Tibial nerve (tissue), 4 donors: ENCODE measurements at regions not wholly inside any gene's neighbourhood (a gene's known extent, or its start where the extent isn't known, plus 50 kb on each side); places are given as distances from the start of the nearest gene placed in this dataset.

ENCODE experiments used
- DNase-seq, 2 donors: peaks; one replicate each; pipeline ENCODE4 v3.0.0-alpha.2; 2019; ENCODE audit warnings: low spot score in 2 of 2
- H3K27ac ChIP-seq, 4 donors: fragments of 200-600 bp; sonication (generic) in 3 of 4; one replicate each; pipeline ENCODE4 v1.5.1; 2017 to 2019; ENCODE audit warnings: mild to moderate bottlenecking in 1 of 4
- H3K27me3 ChIP-seq, 2 donors: fragments of 200-600 bp; sonication (generic) in 1 of 2; one replicate each; pipeline versions ENCODE4 v1.5.1 to v1.6.0; 2017 to 2019
- H3K36me3 ChIP-seq, 3 donors: fragments of 200-600 bp; sonication (generic); one replicate each; pipeline ENCODE4 v1.5.1; 2018 to 2019
- H3K4me1 ChIP-seq, 4 donors: fragments of 200-600 bp; sonication (generic) in 3 of 4; one replicate each; pipeline ENCODE4 v1.5.1; 2017 to 2019
- H3K4me3 ChIP-seq, 4 donors: fragments of 200-600 bp; sonication (generic) in 3 of 4; one replicate each; pipeline ENCODE4 v1.5.1; 2017 to 2019; ENCODE audit warnings: mild to moderate bottlenecking in 1 of 4, moderate library complexity in 1 of 4
- H3K9me3 ChIP-seq, 4 donors: fragments of 200-600 bp; sonication (generic) in 3 of 4; one replicate each; pipeline ENCODE4 v1.5.1; 2017 to 2019
- EP300 ChIP-seq, 2 donors: sonication (generic); formaldehyde crosslinking; IDR thresholded peaks; one replicate each; pipeline ENCODE4 v1.6.1; 2017; ENCODE audit warnings: antibody characterized with exemption in 2 of 2, mild to moderate bottlenecking in 1 of 2
- POLR2A ChIP-seq, 2 donors: fragments of 450-650 bp; IDR thresholded peaks; one replicate each; pipeline ENCODE4 v1.6.1; 2017; ENCODE audit warnings: antibody characterized with exemption in 2 of 2, mild to moderate bottlenecking in 2 of 2, moderate library complexity in 2 of 2
- WGBS, 2 donors: methylation state at CpG; one replicate each; pipeline ENCODE4 v1.1.5; 2018; 5-methylcytosine and 5-hydroxymethylcytosine counted together
- TF ChIP-seq, protein P1 (sequence below), 5 experiments: fragments of 200-600 bp in 3 of 5; fragments of 450-650 bp in 2 of 5; sonication (generic) in 3 of 5; IDR thresholded peaks; one replicate each; pipeline ENCODE4 v1.5.1; 2016 to 2019; ENCODE audit warnings: antibody characterized with exemption in 5 of 5, mild to moderate bottlenecking in 3 of 5, moderate library complexity in 2 of 5

DNA sequence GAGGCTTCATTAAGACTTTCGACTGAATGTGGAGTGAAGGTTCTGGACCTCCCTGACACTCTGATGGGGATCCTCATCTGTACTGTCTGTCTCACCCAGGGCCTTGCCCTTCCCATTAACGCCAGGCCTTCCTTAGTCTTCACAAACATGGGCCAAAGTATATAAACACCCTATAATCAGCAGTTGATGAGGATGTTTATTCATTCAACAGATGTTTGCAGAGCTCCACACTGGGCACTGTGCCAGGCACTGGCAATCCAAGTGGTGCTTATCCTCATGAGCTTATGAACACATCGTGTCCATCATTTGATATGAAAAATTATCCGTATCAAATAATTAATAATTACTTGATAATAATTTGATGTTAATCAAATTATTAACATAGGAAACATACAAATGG lies 454.4 kb downstream of the FUT8 start:
- TF ChIP-seq POLR2A (IDR thresholded peaks at IDR 0.05) (no peak), EP300 (IDR thresholded peaks at IDR 0.05) (no peak)
- TF ChIP-seq, protein P1, sequence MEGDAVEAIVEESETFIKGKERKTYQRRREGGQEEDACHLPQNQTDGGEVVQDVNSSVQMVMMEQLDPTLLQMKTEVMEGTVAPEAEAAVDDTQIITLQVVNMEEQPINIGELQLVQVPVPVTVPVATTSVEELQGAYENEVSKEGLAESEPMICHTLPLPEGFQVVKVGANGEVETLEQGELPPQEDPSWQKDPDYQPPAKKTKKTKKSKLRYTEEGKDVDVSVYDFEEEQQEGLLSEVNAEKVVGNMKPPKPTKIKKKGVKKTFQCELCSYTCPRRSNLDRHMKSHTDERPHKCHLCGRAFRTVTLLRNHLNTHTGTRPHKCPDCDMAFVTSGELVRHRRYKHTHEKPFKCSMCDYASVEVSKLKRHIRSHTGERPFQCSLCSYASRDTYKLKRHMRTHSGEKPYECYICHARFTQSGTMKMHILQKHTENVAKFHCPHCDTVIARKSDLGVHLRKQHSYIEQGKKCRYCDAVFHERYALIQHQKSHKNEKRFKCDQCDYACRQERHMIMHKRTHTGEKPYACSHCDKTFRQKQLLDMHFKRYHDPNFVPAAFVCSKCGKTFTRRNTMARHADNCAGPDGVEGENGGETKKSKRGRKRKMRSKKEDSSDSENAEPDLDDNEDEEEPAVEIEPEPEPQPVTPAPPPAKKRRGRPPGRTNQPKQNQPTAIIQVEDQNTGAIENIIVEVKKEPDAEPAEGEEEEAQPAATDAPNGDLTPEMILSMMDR (IDR thresholded peaks at IDR 0.05): no peak
- Histone ChIP-seq H3K4me3 (no peak overlapping the region), H3K27ac (no peak overlapping the region), H3K27me3 (no peaks in the 10 kb centered on the region), H3K4me1 (no peaks in the 10 kb centered on the region), H3K9me3 (no peaks in the 10 kb centered on the region), H3K36me3 (no peaks in the 10 kb centered on the region)
- DNase-seq: no peak
- 58 to 63% methylated on average over 4 of the region's 4 CpGs for WGBS, 2 donors

DNA sequence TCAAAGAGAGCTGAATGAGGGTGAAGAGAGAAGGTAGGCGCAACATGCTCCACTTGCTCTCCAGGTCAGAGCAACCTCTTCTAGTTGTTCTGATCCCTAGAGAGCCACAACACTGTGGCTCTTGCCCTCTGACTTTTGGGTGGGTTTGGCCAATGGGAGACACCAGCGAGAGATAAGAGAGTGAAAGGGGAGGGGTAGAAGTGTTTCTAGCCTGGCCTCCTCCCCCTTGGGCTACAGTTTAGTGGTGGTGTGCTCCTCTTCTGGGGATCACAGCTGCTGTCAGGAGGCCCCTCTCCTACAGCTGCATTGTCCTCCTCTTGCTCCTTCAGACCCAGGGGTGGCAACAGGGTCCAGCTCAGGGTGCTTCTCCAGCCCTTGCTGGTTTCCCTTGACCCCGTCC lies 454.8 kb downstream of the FUT8 start:
- Histone ChIP-seq H3K36me3 (no peaks in the 10 kb centered on the region), H3K27me3 (no peaks in the 10 kb centered on the region), H3K4me1 (no peaks in the 10 kb centered on the region), H3K27ac (no peak overlapping the region), H3K4me3 (no peak overlapping the region), H3K9me3 (no peaks in the 10 kb centered on the region)
- DNase-seq: no peak
- 89 to 90% methylated on average over 3 of the region's 3 CpGs for WGBS, 2 donors
- TF ChIP-seq, protein P1 (IDR thresholded peaks at IDR 0.05): no peak
- TF ChIP-seq EP300 (IDR thresholded peaks at IDR 0.05) (no peak), POLR2A (IDR thresholded peaks at IDR 0.05) (no peak)

- WGBS, 2 donors: 68 to 74% methylated on average over 2 of the region's 2 CpGs
- H3K4me1 ChIP-seq: no peaks in the 10 kb centered on the region
- no peaks in the 10 kb centered on the region for H3K36me3 ChIP-seq
- TF ChIP-seq, protein P1 (IDR thresholded peaks at IDR 0.05): no peak
- TF ChIP-seq POLR2A (IDR thresholded peaks at IDR 0.05) (no peak), EP300 (IDR thresholded peaks at IDR 0.05) (no peak)
- DNase-seq: no peak
- no peak overlapping the region for H3K27ac ChIP-seq
- no peak overlapping the region for H3K4me3 ChIP-seq
- H3K9me3 ChIP-seq: no peaks in the 10 kb centered on the region
- H3K27me3 ChIP-seq: no peaks in the 10 kb centered on the region
Measured at GRCh38 chr14:65872536-65872935, 460.0 kb downstream of the FUT8 start.

- Histone ChIP-seq H3K9me3 (no peaks in the 10 kb centered on the region), H3K27me3 (no peaks in the 10 kb centered on the region), H3K36me3 (no peaks in the 10 kb centered on the region), H3K27ac (no peak overlapping the region), H3K4me1 (no peaks in the 10 kb centered on the region), H3K4me3 (no peak overlapping the region)
- WGBS, 2 donors: 84 to 93% methylated on average over 5 to 7 of the region's 7 CpGs
- TF ChIP-seq POLR2A (IDR thresholded peaks at IDR 0.05) (no peak), EP300 (IDR thresholded peaks at IDR 0.05) (no peak)
- TF ChIP-seq, protein P1 (IDR thresholded peaks at IDR 0.05): no peak
- DNase-seq: no peak
Measured at GRCh38 chr14:65877166-65877565, 464.6 kb downstream of the FUT8 start.

DNA sequence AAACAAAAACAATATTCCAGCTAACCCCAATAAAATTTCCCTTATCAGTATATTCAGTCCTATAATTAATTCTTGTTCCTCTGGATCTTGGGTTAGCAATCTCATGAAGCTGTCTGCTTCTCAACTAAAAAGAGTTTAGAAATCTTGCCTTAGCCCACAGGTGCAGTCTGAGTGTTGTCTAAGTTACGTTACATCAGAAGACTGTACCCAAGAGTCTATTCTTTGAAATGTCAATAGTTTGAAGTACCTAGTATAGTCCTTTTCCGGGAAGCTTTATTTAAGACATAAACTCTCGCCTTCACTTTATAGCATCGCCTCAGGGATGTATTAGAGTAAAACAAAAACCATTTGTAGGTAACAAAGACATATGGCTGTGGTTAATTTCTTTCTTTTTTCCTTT lies 465.1 kb downstream of the FUT8 start:
- H3K36me3 ChIP-seq: no peaks in the 10 kb centered on the region
- H3K27me3 ChIP-seq: no peaks in the 10 kb centered on the region
- DNase-seq: no peak
- no peaks in the 10 kb centered on the region for H3K4me1 ChIP-seq
- H3K4me3 ChIP-seq: no peak overlapping the region
- 66 to 71% methylated on average over 4 of the region's 4 CpGs for WGBS, 2 donors
- no peak for TF ChIP-seq POLR2A (IDR thresholded peaks at IDR 0.05)
- TF ChIP-seq, protein P1 (IDR thresholded peaks at IDR 0.05): no peak
- no peak for TF ChIP-seq EP300 (IDR thresholded peaks at IDR 0.05)
- no peaks in the 10 kb centered on the region for H3K9me3 ChIP-seq
- H3K27ac ChIP-seq: no peak overlapping the region
